WTC11 (cell line): ENCODE measurements at regions not wholly inside any gene's neighbourhood (a gene's known extent, or its start where the extent isn't known, plus 50 kb on each side); places are given as distances from the start of the nearest gene placed in this dataset.

Experiments used
- ATAC-seq: fragments of 200-7000 bp; cut with Tn5 transposase; 2 replicates; pipeline ENCODE4 v1.10.0; 2021; ENCODE audit warnings: mild to moderate bottlenecking, moderate library complexity
- CTCF ChIA-PET: fragments of 300-600 bp; sonication (Branson Sonifier 250); formaldehyde crosslinking; loops from one replicate; lab custom pipeline; 2021; ENCODE audit warnings: antibody characterized with exemption; lab: Charles Lee
- POLR2A ChIA-PET: fragments of 350-600 bp; sonication (Branson Sonifier 250); formaldehyde crosslinking; loops from one replicate; lab custom pipeline; 2021; ENCODE audit warnings: antibody characterized with exemption; lab: Charles Lee
- DNase-seq: peaks from one replicate; pipeline ENCODE4 v3.0.0; 2021; ENCODE audit warnings: low spot score
- H3K27ac Mint-ChIP-seq: 2 replicates; pipeline ENCODE4 v1.8.0; 2021; ENCODE audit warnings: mixed read lengths
- H3K27me3 Mint-ChIP-seq: 2 replicates; pipeline ENCODE4 v1.8.0; 2021; ENCODE audit warnings: low read depth, mild to moderate bottlenecking, moderate library complexity, mixed read lengths
- H3K36me3 Mint-ChIP-seq: 2 replicates; pipeline ENCODE4 v1.8.0; 2021; ENCODE audit warnings: mixed read lengths
- H3K4me1 Mint-ChIP-seq: 2 replicates; pipeline ENCODE4 v1.8.0; 2022; ENCODE audit warnings: mixed read lengths
- H3K4me3 Mint-ChIP-seq: 2 replicates; pipeline ENCODE4 v1.8.0; 2021; ENCODE audit warnings: mild to moderate bottlenecking, moderate library complexity, mixed read lengths
- H3K9me3 Mint-ChIP-seq: 2 replicates; pipeline ENCODE4 v1.8.0; 2021; ENCODE audit warnings: mixed read lengths
- ESRRA ChIP-seq: sonication (generic); formaldehyde crosslinking; IDR thresholded peaks from 2 replicates; pipeline ENCODE4 v1.8.1; 2022; ENCODE audit warnings: mild to moderate bottlenecking, missing genetic modification reagents, borderline replicate concordance
- FOXJ3 ChIP-seq: sonication (generic); formaldehyde crosslinking; IDR thresholded peaks from 2 replicates; pipeline ENCODE4 v1.9.0; 2021; ENCODE audit warnings: missing genetic modification reagents, mild to moderate bottlenecking, borderline replicate concordance
- GRHL2 ChIP-seq: fragments of 250-450 bp; sonication (Bioruptor Pico); IDR thresholded peaks from 2 replicates; pipeline ENCODE4 v1.8.0; 2022; ENCODE audit warnings: mild to moderate bottlenecking, moderate library complexity; ENCODE audit not compliant: insufficient replicate concordance, severe bottlenecking
- GTF2I ChIP-seq: fragments of 250-450 bp; sonication (Bioruptor Pico); conservative IDR thresholded peaks from 2 replicates; pipeline ENCODE4 v1.4.0; 2021; ENCODE audit warnings: mild to moderate bottlenecking
- IRF2 ChIP-seq: sonication (generic); formaldehyde crosslinking; IDR thresholded peaks from 2 replicates; pipeline ENCODE4 v1.8.0; 2022; ENCODE audit warnings: low read depth, missing genetic modification reagents, borderline replicate concordance
- JUN ChIP-seq: sonication (generic); formaldehyde crosslinking; IDR thresholded peaks from 2 replicates; pipeline ENCODE4 v1.8.0; 2023; ENCODE audit warnings: mild to moderate bottlenecking, missing genetic modification reagents
- NR1H2 ChIP-seq: sonication (generic); formaldehyde crosslinking; IDR thresholded peaks from 2 replicates; pipeline ENCODE4 v1.9.0; 2021; ENCODE audit warnings: mild to moderate bottlenecking, moderate library complexity, missing genetic modification reagents
- NR3C1 ChIP-seq: sonication (generic); formaldehyde crosslinking; conservative IDR thresholded peaks from 2 replicates; pipeline ENCODE4 v1.8.1; 2023; ENCODE audit warnings: low read depth, mild to moderate bottlenecking, missing genetic modification reagents
- OVOL2 ChIP-seq: fragments of 250-450 bp; sonication (Bioruptor Pico); IDR thresholded peaks from 2 replicates; pipeline ENCODE4 v1.9.0; 2021; ENCODE audit warnings: mild to moderate bottlenecking, borderline replicate concordance
- SMAD4 ChIP-seq: sonication (generic); formaldehyde crosslinking; IDR thresholded peaks from 2 replicates; pipeline ENCODE4 v1.8.0; 2022; ENCODE audit warnings: mild to moderate bottlenecking, missing genetic modification reagents
- TEAD4 ChIP-seq: sonication (generic); formaldehyde crosslinking; IDR thresholded peaks from 2 replicates; pipeline ENCODE4 v1.8.0; 2022; ENCODE audit warnings: mild to moderate bottlenecking, missing genetic modification reagents
- TP53 ChIP-seq: sonication (generic); formaldehyde crosslinking; IDR thresholded peaks from 2 replicates; pipeline ENCODE4 v1.8.1; 2023; ENCODE audit warnings: mild to moderate bottlenecking, missing genetic modification reagents
- ZNF232 ChIP-seq: sonication (generic); formaldehyde crosslinking; IDR thresholded peaks from 2 replicates; pipeline ENCODE4 v1.8.0; 2022; ENCODE audit warnings: mild to moderate bottlenecking, missing genetic modification reagents
- ZNF263 ChIP-seq: sonication (generic); formaldehyde crosslinking; IDR thresholded peaks from 2 replicates; pipeline ENCODE4 v1.8.1; 2022; ENCODE audit warnings: low read depth, mild to moderate bottlenecking, moderate library complexity, missing genetic modification reagents
- ZNF317 ChIP-seq: sonication (generic); formaldehyde crosslinking; IDR thresholded peaks from 2 replicates; pipeline ENCODE4 v1.8.1; 2023; ENCODE audit warnings: low read depth, mild to moderate bottlenecking, moderate library complexity, missing genetic modification reagents, borderline replicate concordance
- TF ChIP-seq, protein P1 (sequence below): sonication (generic); formaldehyde crosslinking; IDR thresholded peaks from 2 replicates; pipeline ENCODE4 v1.8.1; 2023; ENCODE audit warnings: mild to moderate bottlenecking, missing genetic modification reagents
- TF ChIP-seq, protein P2 (sequence below): fragments of 200-600 bp; IDR thresholded peaks from 2 replicates; pipeline ENCODE4 v1.8.0; 2022; ENCODE audit warnings: antibody characterized with exemption
- TF ChIP-seq, protein P3 (sequence below): fragments of 250-450 bp; sonication (Bioruptor Pico); IDR thresholded peaks from 2 replicates; pipeline ENCODE4 v1.9.0; 2021; ENCODE audit warnings: mild to moderate bottlenecking
- TF ChIP-seq, protein P4 (sequence below): sonication (generic); formaldehyde crosslinking; IDR thresholded peaks from 2 replicates; pipeline ENCODE4 v1.8.0; 2022; ENCODE audit warnings: mild to moderate bottlenecking, missing genetic modification reagents
- TF ChIP-seq, protein P5 (sequence below): fragments of 250-450 bp; sonication (Bioruptor Pico); IDR thresholded peaks from 2 replicates; pipeline ENCODE4 v1.8.0; 2021; ENCODE audit warnings: mild to moderate bottlenecking
- TF ChIP-seq, protein P6 (sequence below): fragments of 250-450 bp; sonication (Bioruptor Pico); conservative IDR thresholded peaks from 2 replicates; pipeline ENCODE4 v1.9.0; 2021; ENCODE audit warnings: mild to moderate bottlenecking
- TF ChIP-seq, protein P7 (sequence below): sonication (generic); formaldehyde crosslinking; IDR thresholded peaks from 2 replicates; pipeline ENCODE4 v1.8.1; 2022; ENCODE audit warnings: low read depth, missing genetic modification reagents, borderline replicate concordance

DNA sequence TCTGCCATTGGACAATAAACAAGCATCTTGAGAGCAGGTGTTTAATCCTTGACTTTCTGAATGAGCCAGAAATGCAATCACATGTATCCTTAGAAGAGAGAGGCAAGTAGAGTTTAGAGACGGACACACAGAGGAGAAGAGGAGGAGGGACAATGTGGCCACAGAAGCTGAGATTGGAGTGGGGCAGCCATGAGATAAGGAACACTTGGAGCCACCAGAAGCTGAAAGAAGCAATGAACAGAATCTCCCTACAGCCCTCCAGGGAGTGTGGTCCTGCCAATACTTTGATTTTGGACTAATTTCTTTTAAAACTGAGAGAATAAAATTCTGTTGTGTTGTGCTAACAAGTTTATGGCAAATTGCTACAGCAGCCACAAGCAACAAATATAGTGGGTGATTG is 141.0 kb downstream of the ATP6V1G3 start (continued):
- TF ChIP-seq IRF2 (CRISPR knock-in tag) (no peak), OVOL2 (no peak), SMAD4 (CRISPR knock-in tag) (no peak), ZNF232 (no peak), ZNF317 (CRISPR knock-in tag) (no peak), JUN (CRISPR knock-in tag) (no peak), NR1H2 (CRISPR knock-in tag) (no peak), FOXJ3 (CRISPR knock-in tag) (no peak)
- TF ChIP-seq, protein P1, sequence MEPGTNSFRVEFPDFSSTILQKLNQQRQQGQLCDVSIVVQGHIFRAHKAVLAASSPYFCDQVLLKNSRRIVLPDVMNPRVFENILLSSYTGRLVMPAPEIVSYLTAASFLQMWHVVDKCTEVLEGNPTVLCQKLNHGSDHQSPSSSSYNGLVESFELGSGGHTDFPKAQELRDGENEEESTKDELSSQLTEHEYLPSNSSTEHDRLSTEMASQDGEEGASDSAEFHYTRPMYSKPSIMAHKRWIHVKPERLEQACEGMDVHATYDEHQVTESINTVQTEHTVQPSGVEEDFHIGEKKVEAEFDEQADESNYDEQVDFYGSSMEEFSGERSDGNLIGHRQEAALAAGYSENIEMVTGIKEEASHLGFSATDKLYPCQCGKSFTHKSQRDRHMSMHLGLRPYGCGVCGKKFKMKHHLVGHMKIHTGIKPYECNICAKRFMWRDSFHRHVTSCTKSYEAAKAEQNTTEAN (CRISPR knock-in tag), result no peak
- TF ChIP-seq, protein P2, sequence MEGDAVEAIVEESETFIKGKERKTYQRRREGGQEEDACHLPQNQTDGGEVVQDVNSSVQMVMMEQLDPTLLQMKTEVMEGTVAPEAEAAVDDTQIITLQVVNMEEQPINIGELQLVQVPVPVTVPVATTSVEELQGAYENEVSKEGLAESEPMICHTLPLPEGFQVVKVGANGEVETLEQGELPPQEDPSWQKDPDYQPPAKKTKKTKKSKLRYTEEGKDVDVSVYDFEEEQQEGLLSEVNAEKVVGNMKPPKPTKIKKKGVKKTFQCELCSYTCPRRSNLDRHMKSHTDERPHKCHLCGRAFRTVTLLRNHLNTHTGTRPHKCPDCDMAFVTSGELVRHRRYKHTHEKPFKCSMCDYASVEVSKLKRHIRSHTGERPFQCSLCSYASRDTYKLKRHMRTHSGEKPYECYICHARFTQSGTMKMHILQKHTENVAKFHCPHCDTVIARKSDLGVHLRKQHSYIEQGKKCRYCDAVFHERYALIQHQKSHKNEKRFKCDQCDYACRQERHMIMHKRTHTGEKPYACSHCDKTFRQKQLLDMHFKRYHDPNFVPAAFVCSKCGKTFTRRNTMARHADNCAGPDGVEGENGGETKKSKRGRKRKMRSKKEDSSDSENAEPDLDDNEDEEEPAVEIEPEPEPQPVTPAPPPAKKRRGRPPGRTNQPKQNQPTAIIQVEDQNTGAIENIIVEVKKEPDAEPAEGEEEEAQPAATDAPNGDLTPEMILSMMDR, result no peak
- TF ChIP-seq, protein P3, sequence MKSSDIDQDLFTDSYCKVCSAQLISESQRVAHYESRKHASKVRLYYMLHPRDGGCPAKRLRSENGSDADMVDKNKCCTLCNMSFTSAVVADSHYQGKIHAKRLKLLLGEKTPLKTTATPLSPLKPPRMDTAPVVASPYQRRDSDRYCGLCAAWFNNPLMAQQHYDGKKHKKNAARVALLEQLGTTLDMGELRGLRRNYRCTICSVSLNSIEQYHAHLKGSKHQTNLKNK (CRISPR knock-in tag), result no peak
- TF ChIP-seq, protein P4, sequence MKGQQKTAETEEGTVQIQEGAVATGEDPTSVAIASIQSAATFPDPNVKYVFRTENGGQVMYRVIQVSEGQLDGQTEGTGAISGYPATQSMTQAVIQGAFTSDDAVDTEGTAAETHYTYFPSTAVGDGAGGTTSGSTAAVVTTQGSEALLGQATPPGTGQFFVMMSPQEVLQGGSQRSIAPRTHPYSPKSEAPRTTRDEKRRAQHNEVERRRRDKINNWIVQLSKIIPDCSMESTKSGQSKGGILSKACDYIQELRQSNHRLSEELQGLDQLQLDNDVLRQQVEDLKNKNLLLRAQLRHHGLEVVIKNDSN (CRISPR knock-in tag), result no peak

DNA sequence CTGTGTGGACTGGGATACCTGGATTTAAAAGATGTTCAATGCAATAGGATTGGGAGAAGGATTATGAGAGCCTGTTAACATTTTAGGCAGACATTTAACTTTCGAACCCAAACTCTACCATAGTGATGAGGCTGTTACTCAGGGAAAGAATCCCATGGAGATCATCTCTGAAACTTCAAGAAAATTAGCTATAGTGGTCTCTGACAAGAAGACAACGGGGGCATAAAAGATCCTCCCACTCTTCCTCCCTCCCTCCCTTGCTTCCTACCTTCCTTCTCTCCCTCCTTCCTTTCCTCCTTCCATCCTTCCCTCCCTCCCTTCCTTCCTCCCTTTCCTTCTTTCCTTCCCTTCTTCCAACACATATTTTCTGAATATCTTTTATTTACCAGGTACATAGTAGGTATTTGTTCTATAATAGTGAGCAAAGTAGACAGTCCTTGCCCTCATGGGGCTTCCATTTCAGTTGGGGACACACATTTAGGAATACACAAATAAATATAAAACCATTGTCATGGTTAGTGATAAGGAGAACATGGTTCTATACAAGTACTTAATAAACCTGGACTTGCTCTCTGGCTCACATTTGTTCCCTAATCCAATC is 143.2 kb downstream of the ATP6V1G3 start:
- no peak overlapping the region for H3K27ac Mint-ChIP-seq
- no peak for DNase-seq
- no peak overlapping the region for H3K4me3 Mint-ChIP-seq
- H3K36me3 Mint-ChIP-seq, result no peaks in the 10 kb centered on the region
- H3K4me1 Mint-ChIP-seq, result no peaks in the 10 kb centered on the region; the same call in 1 of the 2 replicates
- TF ChIP-seq TEAD4 (CRISPR knock-in tag), result no peak
- TF ChIP-seq, protein P5, sequence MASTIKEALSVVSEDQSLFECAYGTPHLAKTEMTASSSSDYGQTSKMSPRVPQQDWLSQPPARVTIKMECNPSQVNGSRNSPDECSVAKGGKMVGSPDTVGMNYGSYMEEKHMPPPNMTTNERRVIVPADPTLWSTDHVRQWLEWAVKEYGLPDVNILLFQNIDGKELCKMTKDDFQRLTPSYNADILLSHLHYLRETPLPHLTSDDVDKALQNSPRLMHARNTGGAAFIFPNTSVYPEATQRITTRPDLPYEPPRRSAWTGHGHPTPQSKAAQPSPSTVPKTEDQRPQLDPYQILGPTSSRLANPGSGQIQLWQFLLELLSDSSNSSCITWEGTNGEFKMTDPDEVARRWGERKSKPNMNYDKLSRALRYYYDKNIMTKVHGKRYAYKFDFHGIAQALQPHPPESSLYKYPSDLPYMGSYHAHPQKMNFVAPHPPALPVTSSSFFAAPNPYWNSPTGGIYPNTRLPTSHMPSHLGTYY (CRISPR knock-in tag), result no peak
- no peak for TF ChIP-seq GTF2I (CRISPR knock-in tag)
- TF ChIP-seq ZNF263 (CRISPR knock-in tag), result no peak
- TF ChIP-seq, protein P1 (CRISPR knock-in tag), result no peak
- TF ChIP-seq NR3C1 (CRISPR knock-in tag), result no peak
- no peak for TF ChIP-seq GRHL2 (CRISPR knock-in tag)
- TF ChIP-seq ESRRA (CRISPR knock-in tag), result no peak
- TF ChIP-seq, protein P6, sequence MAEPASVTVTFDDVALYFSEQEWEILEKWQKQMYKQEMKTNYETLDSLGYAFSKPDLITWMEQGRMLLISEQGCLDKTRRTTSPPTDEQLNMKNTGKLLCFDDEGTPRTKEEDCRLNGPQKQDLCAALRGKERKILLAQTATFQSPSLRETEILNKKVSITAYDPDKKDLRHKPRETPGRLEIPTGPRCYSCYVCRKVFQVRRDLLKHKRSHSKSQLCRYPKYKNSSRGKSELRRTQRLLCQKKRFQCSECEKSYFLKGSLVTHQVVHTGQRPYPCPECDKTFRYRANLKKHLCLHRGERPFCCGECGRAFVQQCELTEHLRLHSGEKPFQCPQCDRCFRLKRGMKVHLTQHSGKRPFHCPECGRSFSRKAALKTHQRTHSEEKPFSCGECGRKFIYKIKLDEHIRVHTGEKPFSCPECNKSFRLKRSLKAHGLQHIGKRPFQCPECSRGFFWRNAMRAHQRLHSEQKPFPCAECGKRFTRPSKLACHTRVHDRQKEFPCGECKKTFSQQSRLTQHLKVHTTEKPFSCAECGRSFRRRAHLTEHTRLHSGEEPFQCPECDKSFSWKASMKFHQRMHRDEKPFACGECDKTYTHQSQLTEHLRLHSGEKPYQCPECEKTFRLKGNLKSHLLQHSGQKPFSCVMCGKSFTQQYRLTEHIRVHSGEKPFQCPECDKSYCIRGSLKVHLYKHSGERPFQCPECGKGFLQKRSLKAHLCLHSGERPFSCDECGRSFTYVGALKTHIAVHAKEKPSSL (CRISPR knock-in tag), result no peak
- TF ChIP-seq, protein P7, sequence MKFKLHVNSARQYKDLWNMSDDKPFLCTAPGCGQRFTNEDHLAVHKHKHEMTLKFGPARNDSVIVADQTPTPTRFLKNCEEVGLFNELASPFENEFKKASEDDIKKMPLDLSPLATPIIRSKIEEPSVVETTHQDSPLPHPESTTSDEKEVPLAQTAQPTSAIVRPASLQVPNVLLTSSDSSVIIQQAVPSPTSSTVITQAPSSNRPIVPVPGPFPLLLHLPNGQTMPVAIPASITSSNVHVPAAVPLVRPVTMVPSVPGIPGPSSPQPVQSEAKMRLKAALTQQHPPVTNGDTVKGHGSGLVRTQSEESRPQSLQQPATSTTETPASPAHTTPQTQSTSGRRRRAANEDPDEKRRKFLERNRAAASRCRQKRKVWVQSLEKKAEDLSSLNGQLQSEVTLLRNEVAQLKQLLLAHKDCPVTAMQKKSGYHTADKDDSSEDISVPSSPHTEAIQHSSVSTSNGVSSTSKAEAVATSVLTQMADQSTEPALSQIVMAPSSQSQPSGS (CRISPR knock-in tag), result no peak
- TF ChIP-seq TP53 (CRISPR knock-in tag), result no peak
- POLR2A ChIA-PET, result no interaction called here
- H3K9me3 Mint-ChIP-seq, result no peaks in the 10 kb centered on the region
- no peaks in the 10 kb centered on the region for H3K27me3 Mint-ChIP-seq
- CTCF ChIA-PET, result no interaction called here
- ATAC-seq, result no peak
